Endothelial cell of umbilical vein (primary cell): ENCODE measurements at regions not wholly inside any gene's neighbourhood (a gene's known extent, or its start where the extent isn't known, plus 50 kb on each side); places are given as distances from the start of the nearest gene placed in this dataset.

ENCODE experiments used
- EZH2 ChIP-seq: IDR thresholded peaks from 2 replicates; pipeline ENCODE4 v1.6.1; 2012; ENCODE audit warnings: borderline replicate concordance, low read depth, mild to moderate bottlenecking, moderate library complexity, low read length, inconsistent platforms; ENCODE audit not compliant: severe bottlenecking
- TF ChIP-seq, protein P1 (sequence below), 2 donors: IDR thresholded peaks; 1 replicate in 1 of 2; 2 replicates in 1 of 2; pipeline ENCODE4 v1.5.1; 2011; ENCODE audit warnings: low read length in 2 of 2, mild to moderate bottlenecking in 2 of 2, moderate library complexity in 2 of 2, control low read depth in 1 of 2, inconsistent platforms in 1 of 2, low read depth in 1 of 2; ENCODE audit not compliant: insufficient read depth in 1 of 2; ENCODE audit errors: extremely low read depth in 1 of 2

DNA sequence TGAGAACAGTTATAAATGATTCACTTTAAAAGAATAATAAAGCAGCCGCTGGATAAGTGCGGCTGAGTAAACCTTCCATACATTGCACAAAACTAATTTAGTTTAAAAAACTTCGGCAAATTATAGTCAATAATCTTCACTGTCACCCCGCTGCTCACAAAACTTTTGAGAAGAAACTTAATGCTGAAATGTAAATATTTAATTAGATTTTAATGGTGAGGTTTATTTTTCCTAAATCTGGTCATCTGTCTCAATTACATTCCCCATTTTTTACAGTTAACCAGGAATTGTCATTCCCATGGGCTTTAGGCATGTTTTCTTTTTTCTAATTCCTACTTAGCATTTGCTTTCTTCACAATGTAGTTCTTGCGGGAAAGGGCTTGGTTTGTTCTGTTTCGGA lies 169.8 kb downstream of the CAAP1 start:
- no peak for TF ChIP-seq EZH2
- TF ChIP-seq, protein P1, sequence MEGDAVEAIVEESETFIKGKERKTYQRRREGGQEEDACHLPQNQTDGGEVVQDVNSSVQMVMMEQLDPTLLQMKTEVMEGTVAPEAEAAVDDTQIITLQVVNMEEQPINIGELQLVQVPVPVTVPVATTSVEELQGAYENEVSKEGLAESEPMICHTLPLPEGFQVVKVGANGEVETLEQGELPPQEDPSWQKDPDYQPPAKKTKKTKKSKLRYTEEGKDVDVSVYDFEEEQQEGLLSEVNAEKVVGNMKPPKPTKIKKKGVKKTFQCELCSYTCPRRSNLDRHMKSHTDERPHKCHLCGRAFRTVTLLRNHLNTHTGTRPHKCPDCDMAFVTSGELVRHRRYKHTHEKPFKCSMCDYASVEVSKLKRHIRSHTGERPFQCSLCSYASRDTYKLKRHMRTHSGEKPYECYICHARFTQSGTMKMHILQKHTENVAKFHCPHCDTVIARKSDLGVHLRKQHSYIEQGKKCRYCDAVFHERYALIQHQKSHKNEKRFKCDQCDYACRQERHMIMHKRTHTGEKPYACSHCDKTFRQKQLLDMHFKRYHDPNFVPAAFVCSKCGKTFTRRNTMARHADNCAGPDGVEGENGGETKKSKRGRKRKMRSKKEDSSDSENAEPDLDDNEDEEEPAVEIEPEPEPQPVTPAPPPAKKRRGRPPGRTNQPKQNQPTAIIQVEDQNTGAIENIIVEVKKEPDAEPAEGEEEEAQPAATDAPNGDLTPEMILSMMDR (IDR thresholded peaks at IDR 0.05; ENCODE audit: extremely low read depth in 1 of 2, insufficient read depth in 1 of 2, low read depth in 1 of 2, low read length in 2 of 2): no peak
